Loucy (cell line): ENCODE measurements at regions not wholly inside any gene's neighbourhood (a gene's known extent, or its start where the extent isn't known, plus 50 kb on each side); places are given as distances from the start of the nearest gene placed in this dataset.

ENCODE experiments used
- H2AFZ ChIP-seq: fragments of 200-600 bp; sonication (generic); 2 replicates; pipeline ENCODE4 v1.6.0; 2016; ENCODE audit warnings: antibody characterized with exemption, mild to moderate bottlenecking, low read length, moderate library complexity
- H3F3A ChIP-seq: fragments of 200-600 bp; 2 replicates; pipeline ENCODE4 v1.6.0; 2016; ENCODE audit warnings: antibody characterized with exemption, low read depth, mild to moderate bottlenecking
- H3K27me3 ChIP-seq: fragments of 200-600 bp; sonication (generic); 2 replicates; pipeline ENCODE4 v1.6.1; 2014; ENCODE audit warnings: low read length, mild to moderate bottlenecking; ENCODE audit not compliant: insufficient read depth, poor library complexity, severe bottlenecking
- H3K36me3 ChIP-seq: fragments of 200-600 bp; sonication (generic); 2 replicates; pipeline ENCODE4 v1.6.1; 2016; ENCODE audit warnings: low read length; ENCODE audit not compliant: insufficient read depth
- H3K4me1 ChIP-seq: fragments of 200-600 bp; sonication (generic); 2 replicates; pipeline ENCODE4 v1.5.1; 2014; ENCODE audit warnings: low read length, mild to moderate bottlenecking; ENCODE audit not compliant: insufficient read depth, poor library complexity, severe bottlenecking
- H3K4me2 ChIP-seq: fragments of 200-600 bp; sonication (generic); 2 replicates; pipeline ENCODE4 v1.6.0; 2014; ENCODE audit warnings: antibody characterized with exemption, low read length, low read depth, mild to moderate bottlenecking; ENCODE audit not compliant: poor library complexity, severe bottlenecking
- H3K4me3 ChIP-seq: fragments of 200-600 bp; sonication (generic); 2 replicates; pipeline ENCODE4 v1.5.1; 2014; ENCODE audit warnings: low read length, mild to moderate bottlenecking, mixed read lengths; ENCODE audit not compliant: poor library complexity, severe bottlenecking
- H3K79me2 ChIP-seq: fragments of 200-600 bp; sonication (generic); 2 replicates; pipeline ENCODE4 v1.6.1; 2014; ENCODE audit warnings: low read length; ENCODE audit not compliant: insufficient read depth
- H3K9ac ChIP-seq: fragments of 200-600 bp; sonication (generic); 2 replicates; pipeline ENCODE4 v1.6.0; 2014; ENCODE audit warnings: mild to moderate bottlenecking, low read depth, low read length, moderate library complexity; ENCODE audit not compliant: poor library complexity, severe bottlenecking
- H3K9me2 ChIP-seq: fragments of 200-600 bp; sonication (generic); replicated peaks from 2 replicates; pipeline ENCODE4 v1.6.1; 2016; ENCODE audit warnings: low read depth, low read length, mixed read lengths
- H3K9me3 ChIP-seq: fragments of 200-600 bp; sonication (generic); 2 replicates; pipeline ENCODE4 v1.6.1; 2014; ENCODE audit warnings: mild to moderate bottlenecking, antibody characterized with exemption, low read length, low read depth; ENCODE audit not compliant: insufficient read depth
- H4K20me1 ChIP-seq: fragments of 200-600 bp; sonication (generic); 2 replicates; pipeline ENCODE4 v1.6.0; 2014; ENCODE audit warnings: antibody characterized with exemption, low read length, mild to moderate bottlenecking; ENCODE audit not compliant: insufficient read depth, poor library complexity, severe bottlenecking
- CTCF ChIP-seq: fragments of 200-600 bp; sonication (generic); conservative IDR thresholded peaks from 2 replicates; pipeline ENCODE4 v1.5.1; 2014; ENCODE audit warnings: mild to moderate bottlenecking, antibody characterized with exemption, low read length
- EZH2phosphoT487 ChIP-seq: fragments of 200-600 bp; IDR thresholded peaks from 2 replicates; pipeline ENCODE4 v1.6.1; 2018; ENCODE audit warnings: antibody characterized with exemption, mild to moderate bottlenecking, moderate library complexity, borderline replicate concordance

GRCh38 chr1:4171480-4172450 lies 271.7 kb upstream of the C1orf174 start:
- no peaks in the 10 kb centered on the region for H3K9me2 ChIP-seq
- H3K4me1 ChIP-seq = peaks cover 16% of the 10 kb centered on the region
- no peak for TF ChIP-seq CTCF
- no peak for TF ChIP-seq EZH2phosphoT487
- H3F3A ChIP-seq = no peaks in the 10 kb centered on the region
- H4K20me1 ChIP-seq = no peaks in the 10 kb centered on the region
- H3K36me3 ChIP-seq = no peaks in the 10 kb centered on the region
- H3K79me2 ChIP-seq = no peaks in the 10 kb centered on the region
- H3K27me3 ChIP-seq = no peaks in the 10 kb centered on the region
- no peak overlapping the region for H3K4me3 ChIP-seq
- no peak overlapping the region for H3K9ac ChIP-seq
- H2AFZ ChIP-seq = no peak overlapping the region
- H3K4me2 ChIP-seq = no peak overlapping the region
- H3K9me3 ChIP-seq = no peaks in the 10 kb centered on the region

GRCh38 chr1:4172644-4173599 lies 272.9 kb upstream of the C1orf174 start:
- Histone ChIP-seq H3K4me2 (no peak overlapping the region), H3K9me3 (no peaks in the 10 kb centered on the region), H3K27me3 (no peaks in the 10 kb centered on the region), H4K20me1 (no peaks in the 10 kb centered on the region), H3K9me2 (no peaks in the 10 kb centered on the region), H3K4me3 (no peak overlapping the region), H3K4me1 (peaks cover 27% of the 10 kb centered on the region), H3F3A (no peaks in the 10 kb centered on the region), H3K9ac (no peak overlapping the region), H3K36me3 (no peaks in the 10 kb centered on the region), H2AFZ (peak overlapping the region; percentile 58), H3K79me2 (no peaks in the 10 kb centered on the region)
- peak; percentile 66 for TF ChIP-seq CTCF
- no peak for TF ChIP-seq EZH2phosphoT487

- Histone ChIP-seq H2AFZ (peak overlapping the region; percentile 58; the same call in 1 of the 2 replicates), H3K36me3 (no peaks in the 10 kb centered on the region), H3K9me2 (no peaks in the 10 kb centered on the region), H4K20me1 (no peaks in the 10 kb centered on the region), H3K4me3 (no peak overlapping the region), H3K4me1 (peaks cover 28% of the 10 kb centered on the region), H3K9ac (no peak overlapping the region), H3K27me3 (no peaks in the 10 kb centered on the region), H3K79me2 (no peaks in the 10 kb centered on the region), H3K4me2 (no peak overlapping the region), H3K9me3 (no peaks in the 10 kb centered on the region), H3F3A (no peaks in the 10 kb centered on the region)
- no peak for TF ChIP-seq CTCF
These were observed 273.7 kb upstream of the C1orf174 start for GRCh38 chr1:4173731-4174130.
